GDM1 (cell line): ENCODE measurements at regions not wholly inside any gene's neighbourhood (a gene's known extent, or its start where the extent isn't known, plus 50 kb on each side); places are given as distances from the start of the nearest gene placed in this dataset.

Experiments
- DNase-seq: peaks from one replicate; lab custom pipeline; 2025; lab: John Stamatoyannopoulos, UW

DNA sequence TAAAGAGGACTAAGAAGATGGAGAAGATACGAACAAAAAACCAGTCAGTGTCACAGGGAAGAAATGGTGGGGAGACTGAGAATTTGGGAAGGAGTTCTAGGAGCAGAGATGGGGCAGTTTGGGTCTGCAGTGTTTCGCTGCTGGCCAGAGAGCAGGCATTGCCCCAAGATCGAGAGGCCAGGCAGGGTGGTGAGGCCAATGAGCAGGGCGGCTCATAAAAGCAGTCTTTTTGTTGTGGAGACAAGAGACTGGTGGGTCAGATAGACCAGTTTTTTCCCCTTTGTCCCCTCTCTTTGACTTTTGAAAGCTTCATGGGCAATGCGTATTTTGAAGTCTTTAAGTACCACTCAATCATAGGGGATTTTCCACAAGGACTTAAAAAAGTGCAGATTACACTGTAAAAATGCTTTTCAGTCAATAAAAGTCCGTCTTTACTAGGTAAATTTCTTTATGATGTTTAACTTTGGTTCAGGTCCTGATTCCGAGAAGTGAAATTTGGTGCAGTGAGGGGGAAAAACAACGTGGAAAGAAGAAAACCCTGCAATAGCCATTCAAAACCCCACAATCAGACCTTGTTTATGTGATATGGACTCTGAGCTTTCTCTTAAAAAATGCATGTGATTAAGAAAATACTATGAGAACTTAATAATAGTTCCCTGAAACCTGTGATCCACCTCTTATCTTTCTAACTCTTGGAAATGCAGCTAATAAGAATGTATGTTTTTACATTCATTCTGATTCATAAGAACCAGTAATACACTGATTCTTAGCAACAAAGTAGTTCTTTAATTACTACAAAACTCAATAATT lies 338.9 kb downstream of the KLF5 start:
- DNase-seq = no peak

DNA sequence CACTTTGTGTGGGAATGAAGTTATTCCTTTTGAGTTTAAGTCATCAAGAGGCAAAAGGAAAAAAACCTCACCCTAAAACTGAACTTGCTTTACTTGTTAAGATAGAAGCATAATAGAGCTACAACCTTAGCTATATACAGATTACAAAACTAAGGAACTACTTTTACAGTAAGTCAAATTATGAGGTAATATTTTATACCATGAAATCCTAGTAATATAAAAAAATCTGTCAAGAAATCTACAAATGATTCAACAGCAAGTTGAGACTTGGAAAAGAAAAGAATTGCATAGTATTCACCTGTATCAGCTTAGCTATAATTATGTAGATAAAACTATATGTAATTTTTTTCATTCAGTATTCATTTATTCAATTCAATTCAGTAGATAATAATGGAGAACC lies 335.3 kb downstream of the KLF5 start:
- DNase-seq = no peak

DNA sequence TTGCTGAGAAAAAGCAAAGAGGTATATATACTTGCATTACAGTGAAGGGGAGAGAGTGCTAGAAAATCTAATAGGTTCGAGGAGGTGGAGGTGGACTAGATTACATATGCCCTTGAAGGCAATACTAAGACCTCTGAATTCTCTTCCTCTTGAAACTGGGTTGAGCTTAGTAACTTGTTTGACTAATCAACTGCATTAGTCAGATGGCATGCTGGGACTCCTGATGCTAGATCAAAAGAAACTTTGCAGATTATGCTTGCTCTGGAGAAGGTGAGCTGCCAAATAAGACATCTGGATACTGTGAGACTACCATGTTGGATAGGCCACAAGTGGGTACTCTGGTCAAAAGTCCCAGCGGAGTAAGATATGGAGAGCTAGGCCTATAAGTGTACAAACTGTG lies 331.3 kb downstream of the KLF5 start:
- no peak for DNase-seq

DNA sequence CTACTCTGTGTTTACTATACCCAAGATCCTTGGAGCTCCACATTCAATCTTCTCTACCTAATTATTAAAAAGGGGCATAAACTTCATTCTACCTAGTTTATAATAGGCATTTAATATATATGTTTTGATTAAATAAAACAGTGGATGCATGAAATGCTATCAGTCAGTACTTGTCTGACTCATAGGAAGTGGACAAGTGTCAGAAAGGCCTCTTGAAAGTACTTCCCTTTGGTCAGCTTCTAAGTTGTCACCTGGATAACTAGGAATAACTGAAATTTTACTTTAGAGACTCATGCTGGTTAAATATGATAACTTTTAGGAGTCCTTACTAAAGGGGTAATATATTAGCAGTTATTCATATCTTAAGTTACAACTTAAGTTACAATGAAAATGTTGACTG lies 329.8 kb downstream of the KLF5 start:
- no peak for DNase-seq

DNA sequence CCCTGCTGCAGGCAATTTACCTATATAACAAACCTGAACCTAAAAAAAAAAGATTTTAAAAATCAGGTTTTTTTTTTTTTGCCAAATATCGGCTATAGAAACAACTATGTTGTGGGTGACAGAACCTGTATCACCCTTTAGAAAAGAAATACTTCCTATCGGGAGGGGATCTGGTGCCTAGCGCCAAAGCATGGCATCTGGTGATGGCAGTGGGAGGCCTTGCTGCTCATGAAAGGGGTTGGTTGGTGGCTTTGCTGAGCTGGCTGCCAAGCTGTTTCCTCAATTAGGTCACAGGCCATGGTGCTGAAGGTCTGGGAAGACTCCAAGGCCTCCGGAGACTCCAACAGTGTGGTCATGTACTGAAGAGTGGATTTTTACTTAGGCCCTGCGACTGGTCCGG lies 328.5 kb downstream of the KLF5 start:
- no peak for DNase-seq

DNA sequence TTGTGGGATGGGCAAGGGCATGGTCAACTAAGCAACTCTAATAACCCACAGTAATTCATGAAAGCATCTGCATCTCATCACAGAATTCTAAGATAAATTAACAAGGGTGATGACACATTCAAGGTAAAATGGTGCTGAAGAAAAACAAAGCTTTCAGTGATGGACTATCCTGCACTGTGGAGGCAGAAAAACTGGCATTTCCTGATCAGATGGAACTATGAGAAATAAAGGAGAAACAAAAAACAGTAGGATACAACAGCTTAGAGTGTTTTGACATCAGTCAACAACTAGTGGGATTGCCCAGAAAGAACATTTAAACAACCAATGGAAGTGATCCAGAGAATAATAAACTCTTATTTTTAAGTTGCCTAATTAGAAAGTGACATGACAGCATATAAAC lies 327.0 kb downstream of the KLF5 start:
- no peak for DNase-seq

DNA sequence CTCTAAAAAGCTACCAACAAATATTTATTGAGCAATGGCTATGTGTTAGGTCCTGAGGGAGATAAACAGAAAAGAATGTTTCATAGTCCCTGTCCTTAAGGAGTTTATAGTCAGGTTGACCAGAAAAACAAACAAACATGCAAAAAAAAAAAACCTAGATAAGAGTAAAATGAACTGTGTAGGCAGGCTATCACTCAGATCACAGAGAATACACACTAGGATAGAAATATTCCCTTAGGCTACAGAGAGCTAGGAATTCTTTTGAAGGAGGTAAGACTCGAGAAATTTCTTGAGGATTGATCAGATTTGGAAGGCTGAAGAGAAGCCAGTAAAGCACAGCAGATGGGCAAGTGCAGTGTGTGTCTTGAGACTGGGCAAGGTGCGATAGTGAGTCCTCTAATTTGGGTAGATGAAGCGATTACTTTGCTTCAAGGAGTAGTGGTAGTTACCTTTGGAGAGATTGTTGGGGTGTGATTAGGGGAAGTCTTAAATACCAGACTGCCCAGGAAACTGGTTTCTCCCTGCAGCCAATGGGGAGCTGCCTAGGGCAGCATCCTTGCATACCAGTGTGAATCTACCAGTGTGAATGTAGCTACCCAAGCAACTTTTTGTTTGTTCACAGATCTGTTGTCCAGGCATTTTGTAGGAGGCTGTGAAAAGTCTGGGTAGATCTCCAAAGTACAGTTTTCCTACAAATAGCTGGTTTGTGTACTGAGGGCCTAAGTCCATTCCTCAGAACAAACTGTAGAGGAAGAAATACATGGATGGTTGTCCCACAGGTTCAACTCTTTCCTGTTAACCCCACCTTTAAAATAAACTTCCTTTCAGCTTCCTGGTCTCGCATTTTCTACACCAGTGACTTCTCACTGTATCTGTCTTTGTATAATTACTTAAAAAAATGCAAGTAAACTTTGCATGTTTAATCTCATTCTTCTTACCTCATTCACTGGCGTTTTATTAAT lies 314.1 kb downstream of the KLF5 start:
- no peak for DNase-seq

DNA sequence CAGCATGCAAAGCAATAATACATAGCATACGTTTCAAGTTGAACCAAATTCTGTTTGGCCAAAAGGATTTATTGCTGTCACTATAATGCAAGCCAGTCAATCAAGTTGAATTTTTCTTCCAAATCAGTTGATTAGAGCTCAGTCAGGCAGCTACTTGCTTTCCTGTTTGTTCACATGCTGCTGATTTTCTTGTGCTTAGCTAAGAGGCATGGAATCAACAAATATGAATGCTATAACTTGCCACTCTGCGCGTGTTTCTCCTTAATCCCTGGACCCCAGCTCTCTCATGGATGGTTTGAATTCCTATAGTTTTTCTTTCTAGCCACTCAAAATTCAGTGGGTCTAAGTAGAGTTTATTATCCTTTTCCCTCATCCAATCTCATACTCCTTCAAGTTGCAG lies 311.3 kb downstream of the KLF5 start:
- no peak for DNase-seq

DNA sequence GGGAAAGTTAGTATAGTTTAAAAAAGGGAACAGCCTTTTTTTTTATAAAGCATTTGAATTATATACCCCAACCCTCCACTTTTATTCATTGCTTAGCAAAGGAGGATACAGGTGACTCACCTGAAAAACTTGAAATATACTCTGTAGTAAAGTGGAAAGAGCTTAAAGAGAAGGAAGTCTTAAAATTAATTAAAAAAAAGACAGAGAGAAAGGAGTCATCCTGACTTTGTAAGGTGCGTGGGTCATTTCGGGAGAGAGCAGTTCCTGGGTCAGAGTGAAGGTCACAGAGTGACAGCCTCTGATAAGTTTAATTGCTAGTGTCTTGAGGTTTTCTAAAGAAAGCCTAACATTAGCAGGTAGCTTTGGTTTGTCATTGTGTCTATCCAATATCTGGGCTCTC lies 310.3 kb downstream of the KLF5 start:
- no peak for DNase-seq

DNA sequence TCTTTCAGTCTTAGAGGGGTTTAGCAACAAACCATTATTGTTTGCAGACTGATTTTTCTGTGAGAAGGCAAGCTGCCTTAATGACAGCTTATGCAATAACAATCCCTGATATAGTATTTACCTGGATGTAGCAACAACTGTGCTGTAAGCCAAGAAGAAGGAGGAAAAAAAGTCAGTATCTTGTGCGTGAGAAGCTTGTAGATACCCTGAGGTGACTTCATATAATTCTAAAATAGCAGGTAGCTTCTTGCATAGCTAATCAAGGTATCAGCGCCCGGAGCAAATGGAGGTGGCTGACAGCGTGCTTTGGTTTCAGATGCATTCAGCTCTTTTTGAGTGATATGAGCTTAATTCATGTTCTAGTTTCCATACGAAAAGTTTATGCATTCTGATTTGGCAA lies 309.8 kb downstream of the KLF5 start:
- no peak for DNase-seq

DNA sequence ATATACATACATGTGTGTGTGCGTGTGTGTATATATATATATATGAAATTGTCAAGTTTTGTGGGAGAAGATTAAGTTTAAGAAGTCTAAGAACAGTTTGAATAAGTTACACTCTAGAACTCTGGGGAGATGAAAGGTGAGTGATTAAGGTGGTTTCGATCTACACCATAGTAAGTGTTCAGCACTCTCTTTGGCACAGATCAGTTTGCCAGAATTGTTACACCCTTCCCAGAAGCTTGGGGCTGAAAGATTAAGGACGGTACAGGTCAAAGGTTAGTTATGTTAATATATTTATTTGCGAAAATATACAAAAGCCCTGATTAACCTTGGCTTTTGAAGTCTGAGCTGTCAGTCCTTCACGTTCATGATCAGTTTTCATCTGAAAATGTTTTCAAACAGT lies 309.1 kb downstream of the KLF5 start:
- no peak for DNase-seq

DNA sequence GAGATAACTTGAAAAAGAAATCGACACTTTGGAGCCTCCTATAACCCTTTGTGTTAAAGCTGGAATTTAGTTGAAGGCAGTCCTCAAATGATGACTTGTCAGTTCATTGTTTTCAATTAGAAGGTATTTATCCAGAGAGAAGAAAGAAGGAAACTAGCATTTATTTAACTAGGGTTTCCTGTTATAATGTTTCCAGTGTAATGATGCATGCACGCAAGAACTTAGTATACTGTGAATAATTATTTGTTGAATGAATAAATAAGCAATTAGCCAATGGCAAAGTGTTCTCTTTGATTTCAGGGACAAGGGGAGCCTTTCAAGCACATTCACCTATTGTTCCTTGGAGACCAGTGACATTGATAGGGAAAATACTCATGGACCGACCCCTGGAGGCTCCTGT lies 307.4 kb downstream of the KLF5 start:
- DNase-seq = no peak

DNA sequence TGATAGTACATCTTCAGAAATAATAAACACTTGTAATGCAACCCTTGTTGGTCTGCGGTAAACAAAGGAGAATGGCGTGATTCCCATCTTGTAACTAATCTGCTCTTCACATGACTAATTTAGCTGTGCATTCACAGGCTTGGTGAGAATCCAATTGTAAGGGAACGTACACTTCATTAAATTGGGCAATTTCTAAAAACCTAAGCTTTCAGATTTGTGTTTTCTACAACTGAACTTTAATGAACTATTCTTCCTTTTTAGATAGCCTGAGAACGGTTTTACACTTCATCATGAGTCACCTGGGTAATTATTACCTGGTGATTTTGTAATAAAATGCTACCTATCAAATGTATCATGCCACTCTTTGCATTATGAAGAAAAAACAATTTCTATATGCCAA lies 306.9 kb downstream of the KLF5 start:
- DNase-seq = no peak

DNA sequence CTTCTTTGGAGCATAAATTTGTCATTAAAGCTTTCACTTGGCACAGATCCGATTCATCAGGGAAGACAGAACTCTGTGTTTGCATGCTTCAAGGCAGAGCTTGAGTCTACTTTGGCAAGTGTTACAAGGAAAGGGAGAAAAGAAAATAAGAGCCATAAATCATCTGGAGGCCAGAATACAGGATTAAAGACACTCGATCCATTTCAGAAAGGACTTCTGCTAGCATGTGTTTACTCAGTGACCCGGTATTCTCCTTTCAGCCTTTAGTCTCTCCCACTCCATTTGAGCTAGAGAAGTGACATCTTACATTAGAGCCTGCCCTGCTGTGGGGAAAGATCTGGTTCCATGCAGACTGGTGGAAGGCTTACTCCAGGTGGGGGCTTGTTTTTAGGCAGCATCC lies 306.4 kb downstream of the KLF5 start:
- no peak for DNase-seq

DNA sequence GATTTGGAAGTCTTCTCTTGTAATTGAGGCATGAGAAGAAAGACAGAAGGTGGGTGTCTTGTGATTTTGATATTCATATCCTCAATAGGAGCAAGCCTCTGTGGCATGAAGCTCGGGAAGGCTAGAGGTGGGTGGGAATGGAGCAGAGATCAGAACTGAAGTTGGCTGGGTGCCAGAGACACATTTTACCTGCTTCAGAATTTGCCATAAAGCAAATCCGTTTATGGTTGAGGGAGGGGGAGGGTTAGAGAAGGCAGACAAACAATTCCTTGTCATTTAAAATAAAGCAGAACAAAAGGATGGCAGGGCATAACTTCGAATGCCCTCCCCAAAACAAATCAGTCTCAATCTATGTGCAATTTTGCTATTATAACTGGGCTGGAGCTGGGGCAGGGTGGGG lies 305.9 kb downstream of the KLF5 start:
- no peak for DNase-seq

DNA sequence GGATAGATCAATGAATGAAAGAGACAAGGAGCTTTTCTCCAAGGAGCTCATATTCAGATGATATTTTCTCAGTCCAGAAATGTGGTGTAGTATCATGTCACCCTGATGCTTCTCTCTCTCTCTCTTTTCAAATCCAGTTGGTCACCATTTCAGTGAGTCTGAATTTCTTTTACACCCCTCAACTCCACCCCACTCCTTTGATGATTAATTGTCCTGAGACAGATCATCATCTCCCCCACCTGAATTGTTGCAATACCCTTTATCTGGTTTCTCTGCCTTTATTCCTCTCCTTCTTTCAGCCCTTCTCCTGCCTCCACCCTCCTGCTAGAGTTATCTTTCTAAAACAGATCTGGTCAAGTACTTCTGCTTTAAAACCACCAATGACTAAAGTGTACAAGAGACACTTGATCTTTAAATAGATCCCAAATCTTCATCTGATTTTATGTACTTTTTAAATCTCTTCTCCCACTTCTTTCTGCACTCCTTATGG lies 299.8 kb downstream of the KLF5 start:
- DNase-seq = no peak

DNA sequence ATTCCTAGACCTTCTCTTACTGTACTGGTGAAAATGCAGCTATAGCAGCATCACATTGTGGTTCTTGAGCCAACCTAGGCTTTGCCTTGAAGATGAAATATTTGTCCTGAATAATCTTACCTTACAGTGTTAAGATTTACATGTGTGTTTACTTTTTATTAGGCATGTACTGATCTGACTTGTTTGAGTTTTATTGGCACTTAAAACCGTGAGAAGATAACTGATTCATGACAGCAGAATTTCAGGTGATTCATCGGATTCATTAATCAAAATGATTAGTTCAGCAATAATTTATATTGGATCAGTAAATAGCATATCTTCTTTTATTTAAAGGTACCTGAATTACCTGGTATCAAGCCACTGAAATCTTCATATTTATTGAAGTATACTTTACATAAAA lies 296.3 kb downstream of the KLF5 start:
- no peak for DNase-seq

DNA sequence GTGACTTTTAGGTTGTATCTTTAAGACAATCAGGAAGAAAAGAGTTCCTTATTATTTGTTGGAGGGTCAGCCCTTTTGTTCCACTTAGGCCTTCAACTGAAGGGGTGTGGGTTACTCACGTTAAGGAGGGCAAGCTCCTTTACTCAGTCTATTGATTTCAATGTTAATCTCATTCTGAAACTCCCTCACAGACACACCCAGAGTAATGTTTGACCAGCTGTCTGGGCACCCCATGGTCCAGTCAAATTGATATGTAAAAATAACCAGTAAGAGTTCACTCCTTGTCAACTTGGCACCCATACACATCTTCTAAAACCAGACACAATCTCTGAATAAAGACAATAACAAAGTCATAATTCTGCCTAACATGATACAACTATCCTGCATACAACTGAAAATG lies 292.9 kb downstream of the KLF5 start:
- DNase-seq = no peak

DNA sequence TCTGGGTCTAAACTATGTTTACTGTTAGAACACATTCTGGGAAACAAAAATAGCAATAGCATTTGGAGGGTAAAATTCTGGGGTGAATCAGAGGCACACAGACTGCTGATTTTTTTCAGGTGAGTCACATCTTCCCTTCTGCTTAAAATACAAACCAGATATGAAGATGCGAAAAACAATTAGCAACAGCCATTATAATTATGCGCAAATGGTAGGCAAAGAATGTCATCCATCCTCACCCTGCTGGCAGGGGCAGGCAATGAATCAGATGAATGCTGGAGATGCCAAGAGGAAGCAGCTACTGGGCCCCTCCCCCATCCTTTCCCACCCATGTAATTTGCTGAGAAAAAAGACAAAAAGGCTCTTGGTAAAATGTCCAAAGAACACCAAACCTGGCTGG lies 282.9 kb downstream of the KLF5 start:
- no peak for DNase-seq

DNA sequence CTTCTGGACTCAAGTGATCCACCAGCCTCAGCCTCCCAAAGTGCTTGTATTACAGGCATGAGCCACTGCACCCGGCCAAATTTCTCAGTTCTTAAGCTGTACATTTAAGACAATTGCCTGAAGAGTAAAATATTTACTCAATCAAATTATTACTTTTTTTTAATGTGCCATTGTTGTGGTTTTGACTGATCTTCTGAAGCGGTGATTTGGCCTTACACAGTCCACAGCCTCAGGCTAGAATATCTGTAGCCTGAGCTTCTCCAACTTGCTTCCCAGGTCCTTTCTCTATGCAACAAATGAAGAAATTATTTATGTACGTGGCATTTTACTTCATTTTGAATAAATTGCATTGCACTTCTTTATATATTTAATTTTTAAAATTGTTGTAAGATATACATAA lies 281.3 kb downstream of the KLF5 start:
- no peak for DNase-seq

DNA sequence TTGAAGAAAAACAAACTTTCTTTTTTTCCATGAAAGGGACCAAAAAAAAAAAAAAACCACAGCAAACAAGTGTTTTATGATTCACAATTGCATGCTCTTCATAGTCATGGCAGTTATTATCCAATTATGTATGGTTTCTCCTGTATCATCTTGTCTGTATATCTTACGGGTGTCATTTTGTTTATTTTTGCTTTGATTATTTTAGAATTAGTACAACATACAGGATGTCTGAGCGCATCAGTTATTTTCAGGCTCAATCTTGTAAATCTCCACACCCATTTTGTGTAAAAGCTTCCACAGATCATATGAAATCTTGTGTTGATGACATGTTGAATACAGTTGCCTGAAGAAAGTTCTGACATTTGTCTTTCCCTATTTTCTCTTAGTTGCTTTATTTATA lies 280.3 kb downstream of the KLF5 start:
- no peak for DNase-seq

DNA sequence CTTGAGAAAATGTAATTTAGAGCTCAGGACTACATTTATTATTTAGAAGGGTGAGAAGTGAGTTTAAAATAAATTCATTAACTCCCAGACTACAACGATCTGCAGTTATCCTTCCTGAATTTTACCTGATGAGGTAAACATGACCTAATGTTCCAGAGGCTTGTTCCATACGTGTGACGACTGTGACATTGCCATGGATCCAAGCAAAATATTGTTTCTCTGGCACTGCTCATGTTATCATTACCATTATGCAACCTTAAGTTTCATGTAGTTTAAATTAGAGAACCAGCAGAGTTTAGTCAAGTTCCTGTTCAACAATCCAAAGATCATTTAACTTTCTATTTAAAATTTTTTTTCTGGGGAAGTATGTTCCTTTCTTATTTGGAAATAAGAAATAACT lies 279.6 kb downstream of the KLF5 start:
- DNase-seq = no peak

DNA sequence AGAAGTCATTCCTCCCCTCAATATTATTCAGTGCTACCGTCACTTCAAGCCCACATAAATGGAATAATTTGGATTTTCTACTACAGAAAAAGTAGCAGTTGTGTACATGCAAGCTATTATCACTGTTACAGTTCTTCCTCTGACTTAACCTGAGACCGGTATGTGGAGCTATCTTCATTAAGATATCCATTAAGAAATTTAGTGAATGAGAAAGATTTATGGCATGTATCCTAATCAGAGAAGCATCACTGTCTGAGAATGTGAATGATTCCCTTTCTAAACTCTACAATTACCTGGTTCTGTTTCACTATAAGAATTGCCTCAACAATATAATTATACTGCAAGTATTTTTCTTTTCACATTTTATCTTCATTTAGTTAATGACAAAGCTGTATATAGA lies 278.7 kb downstream of the KLF5 start:
- no peak for DNase-seq
